Astrocyte of the cerebellum (primary cell): ENCODE measurements at regions not wholly inside any gene's neighbourhood (a gene's known extent, or its start where the extent isn't known, plus 50 kb on each side); places are given as distances from the start of the nearest gene placed in this dataset.
"Not testable (repeated sequence)": the region's sequence is repeated elsewhere in the genome, so short reads cannot be mapped to it uniquely, and the experiment has no call there.

Experiments used
- DNase-seq: peaks from one replicate; pipeline ENCODE4 v3.0.0-alpha.2; 2011; ENCODE audit warnings: low read depth
- H3K4me3 ChIP-seq: 2 replicates; pipeline ENCODE4 v1.5.1; 2011; ENCODE audit warnings: mild to moderate bottlenecking, low read depth, low read length, moderate library complexity
- in situ Hi-C: cut with HindIII; loops from 2 replicates; pipeline ENCODE4 v1.10.0; 2017; ENCODE audit warnings: low sequenced_read_pairs
- TF ChIP-seq, protein P1 (sequence below): IDR thresholded peaks from 2 replicates; pipeline ENCODE4 v1.5.1; 2012; ENCODE audit warnings: low read length, low read depth, moderate library complexity, mild to moderate bottlenecking; ENCODE audit errors: missing control alignments

DNA sequence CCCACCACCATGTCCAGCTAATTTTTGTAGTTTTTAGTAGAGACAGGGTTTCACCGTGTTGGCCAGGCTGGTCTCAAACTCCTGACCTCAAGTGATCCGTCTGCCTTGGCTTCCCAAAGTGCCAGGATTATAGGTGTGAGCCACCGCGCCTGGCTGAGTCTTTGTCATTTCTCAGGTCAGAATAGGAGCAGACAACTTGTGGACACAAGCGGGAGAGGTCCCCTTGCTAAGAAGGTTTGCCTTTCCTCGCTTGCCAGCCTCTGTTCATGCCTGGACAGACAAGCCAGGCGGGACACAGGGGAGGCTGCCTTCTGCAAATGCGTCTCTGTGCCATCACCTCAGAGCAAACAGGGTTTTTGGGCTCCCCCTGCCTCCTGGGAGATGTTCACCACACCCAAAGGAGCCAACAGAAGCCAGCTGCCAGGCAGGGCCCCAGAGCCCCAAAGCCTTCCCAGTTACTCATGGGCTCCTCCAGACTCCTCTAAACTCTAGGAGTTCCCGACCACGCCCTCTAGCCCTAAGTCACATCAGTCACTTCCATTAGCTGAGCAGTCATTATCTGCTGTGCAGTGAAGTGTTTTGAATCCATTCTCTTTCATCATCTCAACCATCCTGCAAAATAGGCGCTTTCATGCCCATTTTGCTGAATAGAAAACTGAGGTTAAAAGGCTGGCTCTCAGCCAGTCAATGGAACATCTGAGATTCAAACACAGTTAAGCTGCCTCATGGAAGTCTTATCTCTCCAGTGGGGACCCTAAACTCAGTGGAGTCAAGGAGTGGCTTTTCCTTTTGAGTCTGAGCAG is 245.0 kb downstream of the UACA start:
- DNase-seq, result no peak
- no peak overlapping the region for H3K4me3 ChIP-seq
- TF ChIP-seq, protein P1, sequence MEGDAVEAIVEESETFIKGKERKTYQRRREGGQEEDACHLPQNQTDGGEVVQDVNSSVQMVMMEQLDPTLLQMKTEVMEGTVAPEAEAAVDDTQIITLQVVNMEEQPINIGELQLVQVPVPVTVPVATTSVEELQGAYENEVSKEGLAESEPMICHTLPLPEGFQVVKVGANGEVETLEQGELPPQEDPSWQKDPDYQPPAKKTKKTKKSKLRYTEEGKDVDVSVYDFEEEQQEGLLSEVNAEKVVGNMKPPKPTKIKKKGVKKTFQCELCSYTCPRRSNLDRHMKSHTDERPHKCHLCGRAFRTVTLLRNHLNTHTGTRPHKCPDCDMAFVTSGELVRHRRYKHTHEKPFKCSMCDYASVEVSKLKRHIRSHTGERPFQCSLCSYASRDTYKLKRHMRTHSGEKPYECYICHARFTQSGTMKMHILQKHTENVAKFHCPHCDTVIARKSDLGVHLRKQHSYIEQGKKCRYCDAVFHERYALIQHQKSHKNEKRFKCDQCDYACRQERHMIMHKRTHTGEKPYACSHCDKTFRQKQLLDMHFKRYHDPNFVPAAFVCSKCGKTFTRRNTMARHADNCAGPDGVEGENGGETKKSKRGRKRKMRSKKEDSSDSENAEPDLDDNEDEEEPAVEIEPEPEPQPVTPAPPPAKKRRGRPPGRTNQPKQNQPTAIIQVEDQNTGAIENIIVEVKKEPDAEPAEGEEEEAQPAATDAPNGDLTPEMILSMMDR, result no peak
- in situ Hi-C loops, result no loop called here

GRCh38 chr15:70517194-70517590 is 246.2 kb downstream of the UACA start:
- H3K4me3 ChIP-seq, result no peak overlapping the region
- no peak for DNase-seq
- in situ Hi-C loops, result no loop called here
- TF ChIP-seq, protein P1, result no peak

- H3K4me3 ChIP-seq, result no peak overlapping the region
- TF ChIP-seq, protein P1, result no peak
- DNase-seq, result no peak
- in situ Hi-C loops, result no loop called here
Observed at GRCh38 chr15:70516408-70517193, 246.8 kb downstream of the UACA start.

DNA sequence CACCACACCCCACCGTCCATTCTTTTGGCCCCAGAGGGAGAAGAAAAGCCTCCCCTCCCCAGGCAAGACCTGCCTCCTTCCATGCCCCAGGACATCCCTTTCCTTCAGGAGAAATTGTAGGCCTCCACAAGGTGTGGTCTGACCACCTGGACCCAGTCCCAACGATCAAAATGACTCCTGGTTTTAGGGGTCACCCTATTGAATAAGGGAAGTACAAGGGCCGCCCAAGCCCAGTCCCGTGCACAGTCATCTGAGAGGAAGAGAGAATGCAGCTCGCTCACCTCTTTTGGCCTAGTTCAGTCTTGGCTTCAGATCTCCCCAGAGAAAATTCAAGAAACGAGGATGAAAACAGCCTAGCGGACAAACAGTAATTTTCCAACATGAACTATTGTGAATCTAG is 249.1 kb downstream of the UACA start:
- in situ Hi-C loops, result no loop called here
- DNase-seq, result no peak
- H3K4me3 ChIP-seq, result no peak overlapping the region
- TF ChIP-seq, protein P1, result no peak

DNA sequence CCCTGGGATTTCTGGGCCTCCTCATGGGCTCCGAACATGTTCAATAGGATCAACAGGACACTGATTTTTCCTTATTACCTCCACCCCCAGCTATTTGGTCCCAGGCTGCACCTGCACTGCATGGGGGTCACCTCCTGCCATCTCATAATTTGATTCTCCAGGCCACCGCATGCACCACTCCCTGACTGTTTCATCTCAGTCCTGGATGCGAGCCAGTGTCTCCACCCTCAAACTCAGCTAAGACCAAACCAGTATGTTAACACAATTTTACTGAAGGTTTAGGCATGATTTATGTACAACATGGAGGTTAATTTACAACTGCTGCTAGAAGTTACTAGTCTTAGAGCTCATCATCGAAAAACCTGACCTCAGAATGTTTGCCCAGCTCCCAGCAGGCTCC is 249.5 kb downstream of the UACA start:
- TF ChIP-seq, protein P1, result no peak
- no peak for DNase-seq
- in situ Hi-C loops, result no loop called here

GRCh38 chr15:70512772-70513362 is 250.5 kb downstream of the UACA start:
- DNase-seq, result no peak

More for the DNA sequence above, 249.5 kb downstream of the UACA start:
- H3K4me3 ChIP-seq, result no peak overlapping the region

GRCh38 chr15:70511972-70512587 is 251.3 kb downstream of the UACA start:
- in situ Hi-C loops, DNase-seq, H3K4me3 ChIP-seq: not testable (repeated sequence)

More at GRCh38 chr15:70512772-70513362, 250.5 kb downstream of the UACA start:
- in situ Hi-C loops, result no loop called here
- no peak overlapping the region for H3K4me3 ChIP-seq
- TF ChIP-seq, protein P1, result peak; percentile 53
